ENCODE measurements at regions not wholly inside any gene's neighbourhood (a gene's known extent, or its start where the extent isn't known, plus 50 kb on each side); places are given as distances from the start of the nearest gene placed in this dataset.
"Not testable (repeated sequence)": the region's sequence is repeated elsewhere in the genome, so short reads cannot be mapped to it uniquely, and the experiment has no call there.

DNA sequence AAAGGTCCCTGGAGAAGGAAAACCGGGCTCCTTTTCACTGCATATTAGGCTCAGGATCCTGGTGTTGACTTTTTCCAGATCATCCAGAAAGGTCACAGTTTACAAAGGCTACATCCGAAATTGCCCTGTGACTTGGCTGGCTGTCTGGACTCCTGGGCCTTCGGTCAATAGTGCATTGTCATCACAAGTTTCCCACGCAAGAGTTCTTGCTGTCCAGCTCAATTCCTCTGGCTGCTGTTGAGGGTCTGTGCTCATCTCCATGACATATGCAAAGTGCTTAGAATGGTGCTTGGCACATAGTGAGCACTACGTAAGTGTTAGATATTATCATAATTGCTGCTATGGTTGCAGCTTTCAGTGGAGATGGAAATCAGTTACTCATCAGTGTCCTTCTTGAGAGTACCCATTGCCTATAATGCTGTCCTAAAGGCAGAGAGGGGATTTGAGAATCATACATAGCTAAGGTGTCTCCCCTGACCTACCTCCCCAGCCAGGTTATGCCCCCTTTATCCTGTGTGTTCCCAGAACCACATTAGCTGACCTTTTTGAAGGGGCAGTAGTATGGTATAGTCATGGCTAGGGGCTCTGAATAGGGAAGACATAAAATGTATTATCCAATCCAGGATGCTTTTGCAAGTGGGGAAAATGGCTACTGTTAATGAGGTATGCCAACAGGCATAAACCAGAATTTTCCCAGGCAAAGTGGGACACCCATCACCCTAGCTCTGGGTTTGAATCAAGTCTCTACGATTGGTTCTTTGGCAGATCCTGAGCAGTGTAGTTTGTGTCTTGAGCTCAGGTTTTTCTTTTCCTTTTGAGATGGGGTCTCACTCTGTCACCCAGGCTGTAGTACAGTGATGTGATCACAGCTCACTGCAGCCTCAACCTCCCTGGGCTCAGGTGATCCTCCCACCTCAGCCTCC lies 132.0 kb upstream of the CCND2 start:
- TF ChIP-seq, protein P1, sequence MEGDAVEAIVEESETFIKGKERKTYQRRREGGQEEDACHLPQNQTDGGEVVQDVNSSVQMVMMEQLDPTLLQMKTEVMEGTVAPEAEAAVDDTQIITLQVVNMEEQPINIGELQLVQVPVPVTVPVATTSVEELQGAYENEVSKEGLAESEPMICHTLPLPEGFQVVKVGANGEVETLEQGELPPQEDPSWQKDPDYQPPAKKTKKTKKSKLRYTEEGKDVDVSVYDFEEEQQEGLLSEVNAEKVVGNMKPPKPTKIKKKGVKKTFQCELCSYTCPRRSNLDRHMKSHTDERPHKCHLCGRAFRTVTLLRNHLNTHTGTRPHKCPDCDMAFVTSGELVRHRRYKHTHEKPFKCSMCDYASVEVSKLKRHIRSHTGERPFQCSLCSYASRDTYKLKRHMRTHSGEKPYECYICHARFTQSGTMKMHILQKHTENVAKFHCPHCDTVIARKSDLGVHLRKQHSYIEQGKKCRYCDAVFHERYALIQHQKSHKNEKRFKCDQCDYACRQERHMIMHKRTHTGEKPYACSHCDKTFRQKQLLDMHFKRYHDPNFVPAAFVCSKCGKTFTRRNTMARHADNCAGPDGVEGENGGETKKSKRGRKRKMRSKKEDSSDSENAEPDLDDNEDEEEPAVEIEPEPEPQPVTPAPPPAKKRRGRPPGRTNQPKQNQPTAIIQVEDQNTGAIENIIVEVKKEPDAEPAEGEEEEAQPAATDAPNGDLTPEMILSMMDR (IDR thresholded peaks at IDR 0.05) = no peak
- TF ChIP-seq POLR2AphosphoS5 (IDR thresholded peaks at IDR 0.05) (no peak), POLR2A (IDR thresholded peaks at IDR 0.05) (no peak)
- WGBS = 70% methylated on average over 6 of the region's 6 CpGs
- intact Hi-C loops (cut with DNase I) = no loop called here

DNA sequence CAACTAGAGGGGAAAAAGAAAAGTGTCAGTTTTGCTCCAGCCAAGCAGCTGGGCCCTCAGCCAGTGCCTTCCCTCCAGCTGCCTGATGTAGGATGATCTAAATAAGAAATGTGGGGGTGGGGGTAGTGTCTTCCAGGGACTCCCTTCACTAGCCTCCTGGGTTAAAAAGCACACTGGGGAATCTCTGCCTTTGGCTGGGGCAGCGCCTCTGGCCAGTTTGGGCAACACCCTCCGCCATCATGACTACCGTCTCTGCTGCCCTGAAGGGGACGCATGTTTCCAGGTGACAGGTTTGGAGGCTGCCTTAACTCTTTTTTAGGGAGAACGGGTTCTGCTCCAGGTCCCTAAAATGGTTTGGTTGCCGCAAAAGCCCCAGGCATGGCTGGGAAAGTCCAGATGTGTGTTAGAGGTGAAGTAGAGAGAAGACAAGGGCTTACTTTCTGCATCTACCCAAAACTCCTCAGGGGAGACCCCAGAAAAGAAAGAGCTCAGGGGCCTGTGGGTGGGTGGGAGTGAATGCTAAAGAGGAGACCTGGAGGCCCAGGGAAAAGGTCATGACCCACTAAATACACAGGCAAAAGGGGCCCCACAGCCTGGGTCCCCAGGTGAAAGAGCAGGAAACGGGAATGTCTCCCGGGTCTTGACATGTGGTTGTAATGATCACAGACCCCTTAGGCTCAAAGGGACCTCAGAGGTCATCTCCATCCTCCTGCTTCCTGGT lies 132.8 kb upstream of the CCND2 start:
- WGBS = 92% methylated on average over 8 of the region's 8 CpGs
- H3K36me3 ChIP-seq = no peaks in the 10 kb centered on the region

More for the DNA sequence above, 132.0 kb upstream of the CCND2 start:
- Histone ChIP-seq H3K4me3 (no peak overlapping the region), H3K27me3 (replicated peaks; ENCODE audit: insufficient read depth) (no peaks in the 10 kb centered on the region), H3K27ac (no peak overlapping the region), H3K4me1 (replicated peaks) (no peaks in the 10 kb centered on the region), H3K9me3 (no peaks in the 10 kb centered on the region), H3K36me3 (no peaks in the 10 kb centered on the region)
- no peak for DNase-seq (ENCODE audit: low spot score)

DNA sequence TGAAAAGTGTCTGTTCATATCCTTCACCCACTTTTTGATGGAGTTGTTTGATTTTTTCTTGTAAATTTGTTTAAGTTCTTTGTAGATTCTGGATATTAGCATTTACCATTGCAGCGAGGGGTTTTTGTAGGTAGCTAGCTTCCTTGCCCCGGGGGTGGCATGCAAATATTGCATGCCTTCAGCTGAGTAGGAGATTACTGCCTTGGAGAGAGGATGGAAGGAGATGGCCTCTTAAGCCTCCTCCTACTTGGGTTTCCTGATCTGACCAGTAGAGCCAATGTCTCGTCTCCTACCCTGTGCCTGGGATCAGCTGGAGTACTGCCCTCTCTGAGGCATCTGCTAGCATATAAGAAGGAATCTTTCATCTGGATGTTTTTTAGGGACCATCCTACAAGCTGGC lies 134.4 kb upstream of the CCND2 start:
- peaks cover 2% of the 10 kb centered on the region for H3K27me3 ChIP-seq (replicated peaks; ENCODE audit: insufficient read depth)
- no peak for DNase-seq (ENCODE audit: low spot score)
- intact Hi-C loops (cut with DNase I) = no loop called here
- H3K9me3 ChIP-seq = no peaks in the 10 kb centered on the region
- TF ChIP-seq POLR2AphosphoS5 (IDR thresholded peaks at IDR 0.05) (no peak), POLR2A (IDR thresholded peaks at IDR 0.05) (no peak)
- TF ChIP-seq, protein P1 (IDR thresholded peaks at IDR 0.05) = no peak
- no peaks in the 10 kb centered on the region for H3K36me3 ChIP-seq
- H3K4me3 ChIP-seq = no peak overlapping the region
- 68% methylated on average over 3 of the region's 3 CpGs for WGBS
- H3K27ac ChIP-seq = no peak overlapping the region
- no peaks in the 10 kb centered on the region for H3K4me1 ChIP-seq (replicated peaks)

More for the DNA sequence above, 132.8 kb upstream of the CCND2 start:
- H3K27ac ChIP-seq = no peak overlapping the region
- H3K4me1 ChIP-seq (replicated peaks) = no peaks in the 10 kb centered on the region
- intact Hi-C loops (cut with DNase I) = no loop called here
- no peak for DNase-seq (ENCODE audit: low spot score)
- no peaks in the 10 kb centered on the region for H3K9me3 ChIP-seq
- no peak overlapping the region for H3K4me3 ChIP-seq
- TF ChIP-seq, protein P1 (IDR thresholded peaks at IDR 0.05) = no peak
- TF ChIP-seq POLR2A (IDR thresholded peaks at IDR 0.05) (no peak), POLR2AphosphoS5 (IDR thresholded peaks at IDR 0.05) (no peak)
- no peaks in the 10 kb centered on the region for H3K27me3 ChIP-seq (replicated peaks; ENCODE audit: insufficient read depth)

- H3K36me3 ChIP-seq; H3K9me3 ChIP-seq; H3K27me3 ChIP-seq (replicated peaks; ENCODE audit: insufficient read depth); H3K27ac ChIP-seq; intact Hi-C loops (cut with DNase I); DNase-seq (ENCODE audit: low spot score); H3K4me1 ChIP-seq (replicated peaks); H3K4me3 ChIP-seq: not testable (repeated sequence)
- 92% methylated on average over 3 of the region's 3 CpGs for WGBS
Measured at GRCh38 chr12:4138532-4138931, 135.0 kb upstream of the CCND2 start.

GRCh38 chr12:4138051-4138450 lies 135.5 kb upstream of the CCND2 start:
- H3K4me3 ChIP-seq = no peak overlapping the region
- intact Hi-C loops (cut with DNase I) = no loop called here
- WGBS = 83% methylated on average over 2 of the region's 2 CpGs
- no peaks in the 10 kb centered on the region for H3K9me3 ChIP-seq
- peaks cover 2% of the 10 kb centered on the region for H3K27me3 ChIP-seq (replicated peaks; ENCODE audit: insufficient read depth)
- DNase-seq (ENCODE audit: low spot score) = no peak
- no peaks in the 10 kb centered on the region for H3K4me1 ChIP-seq (replicated peaks)
- H3K27ac ChIP-seq = no peak overlapping the region
- no peaks in the 10 kb centered on the region for H3K36me3 ChIP-seq
- TF ChIP-seq, protein P1 (IDR thresholded peaks at IDR 0.05) = no peak
- TF ChIP-seq POLR2A (IDR thresholded peaks at IDR 0.05) (no peak), POLR2AphosphoS5 (IDR thresholded peaks at IDR 0.05) (no peak)
